ENCODE measurements at regions not wholly inside any gene's neighbourhood (a gene's known extent, or its start where the extent isn't known, plus 50 kb on each side); places are given as distances from the start of the nearest gene placed in this dataset.

DNA sequence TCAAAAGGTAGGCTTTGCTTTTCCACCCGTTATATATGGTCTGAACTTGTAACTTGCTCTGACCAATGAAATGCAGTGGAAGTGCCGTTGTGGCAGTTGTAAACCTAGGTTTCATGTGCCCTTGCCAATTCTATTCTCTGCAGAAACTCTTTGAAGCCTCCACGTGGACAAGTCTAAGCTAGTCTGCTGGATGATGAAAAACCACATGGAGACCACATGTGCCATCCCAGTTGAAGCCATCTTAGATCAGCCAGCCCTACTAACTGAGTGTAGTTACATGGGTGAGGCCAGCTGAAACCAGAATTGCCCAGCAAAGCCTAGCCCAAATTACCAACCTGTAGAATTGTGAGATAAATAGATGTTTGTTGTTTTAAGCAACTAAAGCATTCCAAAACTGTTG lies 183.7 kb upstream of the KCNH8 start:
- Histone ChIP-seq H3K9ac (ENCODE audit: low read depth in 1 of 2, low read length in 2 of 2) (no peak overlapping the region), H3K36me3 (ENCODE audit: control insufficient read depth in 4 of 4, insufficient read depth in 3 of 4, low read depth in 1 of 4, low read length in 3 of 4) (no peaks in the 10 kb centered on the region), H3K27ac (ENCODE audit: low read depth in 1 of 2, low read length in 2 of 2) (no peak overlapping the region), H3K4me1 (ENCODE audit: control insufficient read depth in 4 of 4, insufficient read depth in 4 of 4, low read length in 3 of 4) (no peaks in the 10 kb centered on the region), H3K9me3 (ENCODE audit: control insufficient read depth in 4 of 4, low read length in 3 of 4) (peaks cover 0 to 10% (median 0%) of the 10 kb centered on the region in 4 donors), H3K27me3 (ENCODE audit: control insufficient read depth in 4 of 4, insufficient read depth in 4 of 4, low read length in 3 of 4) (no peaks in the 10 kb centered on the region), H3K4me3 (ENCODE audit: low read depth in 1 of 3, low read length in 3 of 3) (no peak overlapping the region)
- DNase-seq (ENCODE audit: low spot score) = no peak
- no peak for TF ChIP-seq HNF4G (IDR thresholded peaks at IDR 0.05)
- no peak for TF ChIP-seq YY1 (IDR thresholded peaks at IDR 0.05)
- no peak for TF ChIP-seq RAD21 (IDR thresholded peaks at IDR 0.05)
- TF ChIP-seq FOXA1 (IDR thresholded peaks at IDR 0.05) = no peak
- TF ChIP-seq EGR1 (IDR thresholded peaks at IDR 0.05; ENCODE audit: low read depth in 2 of 2) = no peak
- TF ChIP-seq HNF4A (conservative IDR thresholded peaks at IDR 0.05) = no peak
- no peak for TF ChIP-seq TAF1 (conservative IDR thresholded peaks at IDR 0.05)
- no peak for TF ChIP-seq JUND (IDR thresholded peaks at IDR 0.05)
- TF ChIP-seq, protein P1, sequence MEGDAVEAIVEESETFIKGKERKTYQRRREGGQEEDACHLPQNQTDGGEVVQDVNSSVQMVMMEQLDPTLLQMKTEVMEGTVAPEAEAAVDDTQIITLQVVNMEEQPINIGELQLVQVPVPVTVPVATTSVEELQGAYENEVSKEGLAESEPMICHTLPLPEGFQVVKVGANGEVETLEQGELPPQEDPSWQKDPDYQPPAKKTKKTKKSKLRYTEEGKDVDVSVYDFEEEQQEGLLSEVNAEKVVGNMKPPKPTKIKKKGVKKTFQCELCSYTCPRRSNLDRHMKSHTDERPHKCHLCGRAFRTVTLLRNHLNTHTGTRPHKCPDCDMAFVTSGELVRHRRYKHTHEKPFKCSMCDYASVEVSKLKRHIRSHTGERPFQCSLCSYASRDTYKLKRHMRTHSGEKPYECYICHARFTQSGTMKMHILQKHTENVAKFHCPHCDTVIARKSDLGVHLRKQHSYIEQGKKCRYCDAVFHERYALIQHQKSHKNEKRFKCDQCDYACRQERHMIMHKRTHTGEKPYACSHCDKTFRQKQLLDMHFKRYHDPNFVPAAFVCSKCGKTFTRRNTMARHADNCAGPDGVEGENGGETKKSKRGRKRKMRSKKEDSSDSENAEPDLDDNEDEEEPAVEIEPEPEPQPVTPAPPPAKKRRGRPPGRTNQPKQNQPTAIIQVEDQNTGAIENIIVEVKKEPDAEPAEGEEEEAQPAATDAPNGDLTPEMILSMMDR (IDR thresholded peaks at IDR 0.05; ENCODE audit: low read depth, low read length, missing input control) = no peak
- TF ChIP-seq GABPA (IDR thresholded peaks at IDR 0.05 in 1 of 2, conservative IDR thresholded peaks at IDR 0.05 in 1 of 2) = no peak
- TF ChIP-seq, protein P2, sequence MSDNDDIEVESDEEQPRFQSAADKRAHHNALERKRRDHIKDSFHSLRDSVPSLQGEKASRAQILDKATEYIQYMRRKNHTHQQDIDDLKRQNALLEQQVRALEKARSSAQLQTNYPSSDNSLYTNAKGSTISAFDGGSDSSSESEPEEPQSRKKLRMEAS (IDR thresholded peaks at IDR 0.05) = no peak
- TF ChIP-seq, protein P3, sequence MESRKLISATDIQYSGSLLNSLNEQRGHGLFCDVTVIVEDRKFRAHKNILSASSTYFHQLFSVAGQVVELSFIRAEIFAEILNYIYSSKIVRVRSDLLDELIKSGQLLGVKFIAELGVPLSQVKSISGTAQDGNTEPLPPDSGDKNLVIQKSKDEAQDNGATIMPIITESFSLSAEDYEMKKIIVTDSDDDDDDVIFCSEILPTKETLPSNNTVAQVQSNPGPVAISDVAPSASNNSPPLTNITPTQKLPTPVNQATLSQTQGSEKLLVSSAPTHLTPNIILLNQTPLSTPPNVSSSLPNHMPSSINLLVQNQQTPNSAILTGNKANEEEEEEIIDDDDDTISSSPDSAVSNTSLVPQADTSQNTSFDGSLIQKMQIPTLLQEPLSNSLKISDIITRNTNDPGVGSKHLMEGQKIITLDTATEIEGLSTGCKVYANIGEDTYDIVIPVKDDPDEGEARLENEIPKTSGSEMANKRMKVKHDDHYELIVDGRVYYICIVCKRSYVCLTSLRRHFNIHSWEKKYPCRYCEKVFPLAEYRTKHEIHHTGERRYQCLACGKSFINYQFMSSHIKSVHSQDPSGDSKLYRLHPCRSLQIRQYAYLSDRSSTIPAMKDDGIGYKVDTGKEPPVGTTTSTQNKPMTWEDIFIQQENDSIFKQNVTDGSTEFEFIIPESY (IDR thresholded peaks at IDR 0.05) = no peak
- no peak for TF ChIP-seq SP1 (IDR thresholded peaks at IDR 0.05)
- TF ChIP-seq RXRA (IDR thresholded peaks at IDR 0.05) = no peak
- no peak for TF ChIP-seq NR2F2 (IDR thresholded peaks at IDR 0.05)
- WGBS = 61% methylated on average over 3 of the region's 3 CpGs

DNA sequence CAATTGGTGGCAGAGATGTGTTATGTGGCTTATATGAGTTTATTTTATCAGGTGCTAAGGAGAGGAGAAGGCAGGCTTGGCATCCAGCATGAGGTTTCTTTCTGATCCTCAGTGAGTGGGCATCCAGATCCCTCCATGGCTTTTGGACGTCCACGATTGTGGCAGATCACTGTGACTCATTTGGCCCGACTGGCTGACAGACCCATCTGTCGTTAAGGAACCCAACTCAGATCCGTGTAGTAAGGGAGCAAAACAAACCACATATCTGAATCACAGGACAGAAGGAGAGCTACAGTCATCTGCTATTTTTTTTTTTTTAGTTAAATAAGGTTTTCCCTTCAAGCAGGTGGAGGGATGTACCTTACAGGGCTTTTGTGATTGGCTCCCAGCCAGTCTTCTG lies 197.0 kb upstream of the KCNH8 start:
- Histone ChIP-seq H3K4me1 (ENCODE audit: control insufficient read depth in 4 of 4, insufficient read depth in 4 of 4, low read length in 3 of 4) (no peaks in the 10 kb centered on the region), H3K4me3 (ENCODE audit: low read depth in 1 of 3, low read length in 3 of 3) (no peak overlapping the region), H3K36me3 (ENCODE audit: control insufficient read depth in 4 of 4, insufficient read depth in 3 of 4, low read depth in 1 of 4, low read length in 3 of 4) (no peaks in the 10 kb centered on the region), H3K9ac (ENCODE audit: low read depth in 1 of 2, low read length in 2 of 2) (no peak overlapping the region), H3K9me3 (ENCODE audit: control insufficient read depth in 4 of 4, low read length in 3 of 4) (no peaks in the 10 kb centered on the region), H3K27me3 (ENCODE audit: control insufficient read depth in 4 of 4, insufficient read depth in 4 of 4, low read length in 3 of 4) (no peaks in the 10 kb centered on the region), H3K27ac (ENCODE audit: low read depth in 1 of 2, low read length in 2 of 2) (no peak overlapping the region)
- TF ChIP-seq EGR1 (IDR thresholded peaks at IDR 0.05; ENCODE audit: low read depth in 2 of 2) = no peak
- no peak for TF ChIP-seq TAF1 (conservative IDR thresholded peaks at IDR 0.05)
- TF ChIP-seq SP1 (IDR thresholded peaks at IDR 0.05) = no peak
- no peak for TF ChIP-seq FOXA1 (IDR thresholded peaks at IDR 0.05)
- TF ChIP-seq, protein P3 (IDR thresholded peaks at IDR 0.05) = no peak
- no peak for TF ChIP-seq NR2F2 (IDR thresholded peaks at IDR 0.05)
- no peak for DNase-seq (ENCODE audit: low spot score)
- WGBS = 73% methylated on average over 5 of the region's 5 CpGs

Data from liver (tissue), 8 donors.